ENCODE measurements at regions not wholly inside any gene's neighbourhood (a gene's known extent, or its start where the extent isn't known, plus 50 kb on each side); places are given as distances from the start of the nearest gene placed in this dataset.

DNA sequence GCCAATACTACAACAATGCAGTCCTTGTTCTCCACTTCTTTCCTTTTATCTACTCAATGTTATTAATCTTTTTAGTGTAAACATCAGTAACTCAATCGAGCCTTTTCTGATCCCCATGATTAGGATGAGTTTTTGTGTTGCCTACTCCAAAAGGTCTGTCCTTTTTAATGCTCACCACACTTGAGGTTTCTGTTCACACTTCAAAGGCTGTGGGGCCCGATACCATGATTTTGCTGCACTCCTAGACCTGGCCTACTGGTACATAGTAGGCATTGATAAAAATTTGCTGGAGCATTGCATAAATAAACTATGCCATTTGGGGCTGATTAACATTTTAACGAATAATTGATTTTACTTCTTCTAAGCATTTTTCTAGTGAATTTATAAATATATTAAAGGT is 125.4 kb upstream of the KLF12 start:
- TF ChIP-seq, protein P1, sequence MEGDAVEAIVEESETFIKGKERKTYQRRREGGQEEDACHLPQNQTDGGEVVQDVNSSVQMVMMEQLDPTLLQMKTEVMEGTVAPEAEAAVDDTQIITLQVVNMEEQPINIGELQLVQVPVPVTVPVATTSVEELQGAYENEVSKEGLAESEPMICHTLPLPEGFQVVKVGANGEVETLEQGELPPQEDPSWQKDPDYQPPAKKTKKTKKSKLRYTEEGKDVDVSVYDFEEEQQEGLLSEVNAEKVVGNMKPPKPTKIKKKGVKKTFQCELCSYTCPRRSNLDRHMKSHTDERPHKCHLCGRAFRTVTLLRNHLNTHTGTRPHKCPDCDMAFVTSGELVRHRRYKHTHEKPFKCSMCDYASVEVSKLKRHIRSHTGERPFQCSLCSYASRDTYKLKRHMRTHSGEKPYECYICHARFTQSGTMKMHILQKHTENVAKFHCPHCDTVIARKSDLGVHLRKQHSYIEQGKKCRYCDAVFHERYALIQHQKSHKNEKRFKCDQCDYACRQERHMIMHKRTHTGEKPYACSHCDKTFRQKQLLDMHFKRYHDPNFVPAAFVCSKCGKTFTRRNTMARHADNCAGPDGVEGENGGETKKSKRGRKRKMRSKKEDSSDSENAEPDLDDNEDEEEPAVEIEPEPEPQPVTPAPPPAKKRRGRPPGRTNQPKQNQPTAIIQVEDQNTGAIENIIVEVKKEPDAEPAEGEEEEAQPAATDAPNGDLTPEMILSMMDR (IDR thresholded peaks at IDR 0.05; ENCODE audit: low read depth, low read length, poor library complexity, severe bottlenecking): no peak
- TF ChIP-seq EZH2phosphoT487 (IDR thresholded peaks at IDR 0.05; ENCODE audit: borderline replicate concordance, low read length): no peak
